VCaP (cell line): ENCODE measurements at regions not wholly inside any gene's neighbourhood (a gene's known extent, or its start where the extent isn't known, plus 50 kb on each side); places are given as distances from the start of the nearest gene placed in this dataset.
"Not testable (repeated sequence)": the region's sequence is repeated elsewhere in the genome, so short reads cannot be mapped to it uniquely, and the experiment has no call there.

Source experiments
- H3K27ac ChIP-seq: fragments of 450-650 bp; 2 replicates; pipeline ENCODE4 v1.5.1; 2017
- TF ChIP-seq, protein P1 (sequence below): fragments of 450-650 bp; conservative IDR thresholded peaks from 2 replicates; pipeline ENCODE4 v1.5.1; 2017; ENCODE audit warnings: mild to moderate bottlenecking, moderate library complexity

DNA sequence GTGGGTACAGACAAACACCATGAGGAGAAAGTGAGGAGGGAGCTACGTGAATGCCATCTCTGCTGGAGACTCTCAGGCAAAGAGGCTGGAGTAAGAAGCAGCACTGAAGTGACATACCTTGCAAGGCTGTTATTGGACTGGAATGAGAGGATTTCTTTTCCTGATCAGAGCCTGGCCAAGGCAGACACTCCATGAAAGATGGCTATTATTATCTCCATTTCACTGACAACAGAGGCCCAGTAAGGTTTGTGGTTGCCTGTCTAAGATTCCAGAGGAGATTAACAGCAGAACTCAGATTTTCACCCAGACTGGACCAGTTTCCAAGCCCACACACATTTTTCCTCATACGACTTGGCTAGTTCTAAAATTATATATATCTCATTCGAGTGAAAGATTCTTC lies 162.0 kb upstream of the EOLA2 start:
- H3K27ac ChIP-seq = no peak overlapping the region
- TF ChIP-seq, protein P1, sequence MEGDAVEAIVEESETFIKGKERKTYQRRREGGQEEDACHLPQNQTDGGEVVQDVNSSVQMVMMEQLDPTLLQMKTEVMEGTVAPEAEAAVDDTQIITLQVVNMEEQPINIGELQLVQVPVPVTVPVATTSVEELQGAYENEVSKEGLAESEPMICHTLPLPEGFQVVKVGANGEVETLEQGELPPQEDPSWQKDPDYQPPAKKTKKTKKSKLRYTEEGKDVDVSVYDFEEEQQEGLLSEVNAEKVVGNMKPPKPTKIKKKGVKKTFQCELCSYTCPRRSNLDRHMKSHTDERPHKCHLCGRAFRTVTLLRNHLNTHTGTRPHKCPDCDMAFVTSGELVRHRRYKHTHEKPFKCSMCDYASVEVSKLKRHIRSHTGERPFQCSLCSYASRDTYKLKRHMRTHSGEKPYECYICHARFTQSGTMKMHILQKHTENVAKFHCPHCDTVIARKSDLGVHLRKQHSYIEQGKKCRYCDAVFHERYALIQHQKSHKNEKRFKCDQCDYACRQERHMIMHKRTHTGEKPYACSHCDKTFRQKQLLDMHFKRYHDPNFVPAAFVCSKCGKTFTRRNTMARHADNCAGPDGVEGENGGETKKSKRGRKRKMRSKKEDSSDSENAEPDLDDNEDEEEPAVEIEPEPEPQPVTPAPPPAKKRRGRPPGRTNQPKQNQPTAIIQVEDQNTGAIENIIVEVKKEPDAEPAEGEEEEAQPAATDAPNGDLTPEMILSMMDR = no peak

DNA sequence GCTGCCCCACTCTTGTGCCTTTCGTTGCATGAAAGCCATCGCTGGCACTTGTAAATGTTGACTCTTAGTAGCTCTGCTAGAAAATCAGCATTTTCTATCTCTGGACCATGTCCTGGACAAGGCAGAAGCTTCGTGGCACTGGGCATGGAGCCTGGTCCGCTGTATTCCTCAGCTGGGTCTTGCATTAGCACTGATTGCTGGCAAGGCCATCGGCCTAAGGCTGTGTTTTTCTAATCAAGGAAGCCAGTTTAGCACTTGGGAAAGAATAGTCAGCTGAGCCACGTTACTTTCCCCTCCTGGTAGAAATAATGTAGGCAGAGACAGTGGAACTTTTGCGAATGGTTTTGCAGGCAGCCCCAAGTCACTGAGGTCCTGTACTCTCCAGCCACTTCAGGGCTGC lies 180.2 kb upstream of the EOLA2 start:
- H3K27ac ChIP-seq = no peak overlapping the region
- TF ChIP-seq, protein P1 = no peak

DNA sequence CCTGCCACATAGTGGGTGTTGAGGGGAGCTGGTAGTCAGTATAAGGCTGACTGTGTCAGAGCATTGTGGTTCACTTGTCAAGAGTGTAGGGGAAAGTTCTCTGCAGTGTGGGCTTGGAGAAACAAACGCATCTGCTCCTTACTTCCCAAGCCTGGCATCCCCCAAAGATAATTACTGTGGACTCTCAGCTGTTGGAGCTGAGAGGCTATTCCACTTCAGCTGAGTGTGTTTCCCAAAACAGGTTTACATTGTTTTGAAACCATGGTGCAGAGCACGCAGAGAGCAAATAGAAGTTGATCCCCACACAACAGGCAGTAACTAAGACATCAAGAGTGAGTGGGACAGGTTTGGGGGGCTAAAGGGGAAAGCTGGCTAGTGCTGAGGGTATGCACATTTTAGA lies 181.0 kb upstream of the EOLA2 start:
- TF ChIP-seq, protein P1 = no peak
- H3K27ac ChIP-seq = no peak overlapping the region

DNA sequence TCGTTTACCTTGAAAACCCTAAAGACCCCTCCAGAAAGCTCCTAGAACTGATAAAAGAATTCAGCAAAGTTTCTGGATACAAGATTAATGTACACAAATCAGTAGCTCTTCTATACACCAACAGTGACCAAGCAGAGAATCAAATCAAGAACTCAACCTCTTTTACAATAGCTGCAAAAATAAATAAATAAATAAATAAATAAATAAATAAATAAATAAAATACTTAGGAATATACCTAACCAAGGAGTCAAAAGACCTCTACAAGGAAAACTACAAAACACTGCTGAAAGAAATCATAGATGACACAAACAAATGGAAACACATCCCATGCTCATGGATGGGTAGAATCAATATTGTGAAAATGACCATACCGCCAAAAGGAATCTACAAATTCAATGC lies 186.8 kb upstream of the EOLA2 start:
- not testable (repeated sequence) for H3K27ac ChIP-seq

DNA sequence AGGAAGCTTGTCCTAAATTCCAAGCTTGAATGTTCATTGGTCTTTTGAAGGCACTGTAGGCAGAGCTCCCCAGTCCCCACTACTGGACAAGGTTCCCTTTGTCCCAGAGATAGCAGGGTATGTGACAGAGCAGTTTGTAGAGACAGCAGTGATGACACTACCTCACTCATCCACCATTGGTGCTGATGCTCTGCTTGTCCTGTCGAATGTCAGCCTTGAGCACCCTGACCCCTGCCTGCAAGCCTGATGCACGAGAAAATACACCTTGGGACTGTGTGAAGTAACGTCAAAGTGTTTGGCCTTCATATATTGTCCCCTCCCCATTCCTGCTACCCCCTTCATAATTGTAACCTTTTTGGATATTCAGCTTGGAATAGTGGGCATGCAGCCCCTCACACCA lies 188.9 kb upstream of the EOLA2 start:
- no peak overlapping the region for H3K27ac ChIP-seq
- TF ChIP-seq, protein P1 = no peak

DNA sequence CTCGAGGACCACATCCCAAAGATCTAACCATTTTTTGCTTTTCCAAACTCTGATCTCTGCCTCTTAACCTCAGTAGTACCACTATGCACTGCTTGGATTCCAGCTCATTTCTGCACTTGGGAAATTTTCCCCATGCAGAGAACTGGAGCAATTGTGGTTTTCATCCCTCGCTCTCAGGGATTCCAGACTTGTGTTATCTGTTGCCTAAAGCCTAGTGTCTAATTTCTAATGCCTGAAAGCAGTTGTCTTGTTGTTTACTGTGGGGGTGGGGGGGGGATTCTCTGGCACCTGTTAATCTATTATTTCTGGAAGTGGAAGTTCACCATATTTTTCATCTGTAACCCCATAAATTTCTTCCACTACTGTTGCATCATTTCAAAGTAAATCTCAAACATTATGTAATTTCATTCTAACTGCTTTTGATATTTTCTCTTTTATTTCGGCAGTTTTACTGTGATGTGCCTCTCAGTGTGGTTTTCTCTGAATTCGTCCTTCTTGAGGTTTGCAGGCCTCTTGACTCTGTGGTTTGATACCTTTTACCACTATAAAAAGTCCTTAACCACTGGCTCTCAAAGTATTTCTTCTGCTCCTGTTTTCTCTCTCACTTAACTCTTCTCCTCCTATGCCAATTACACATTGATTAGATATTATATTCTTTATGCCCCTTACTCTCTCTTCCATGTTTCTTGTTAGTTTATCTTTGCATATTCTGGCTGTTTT lies 205.6 kb upstream of the EOLA2 start:
- no peak overlapping the region for H3K27ac ChIP-seq
- TF ChIP-seq, protein P1 = no peak

DNA sequence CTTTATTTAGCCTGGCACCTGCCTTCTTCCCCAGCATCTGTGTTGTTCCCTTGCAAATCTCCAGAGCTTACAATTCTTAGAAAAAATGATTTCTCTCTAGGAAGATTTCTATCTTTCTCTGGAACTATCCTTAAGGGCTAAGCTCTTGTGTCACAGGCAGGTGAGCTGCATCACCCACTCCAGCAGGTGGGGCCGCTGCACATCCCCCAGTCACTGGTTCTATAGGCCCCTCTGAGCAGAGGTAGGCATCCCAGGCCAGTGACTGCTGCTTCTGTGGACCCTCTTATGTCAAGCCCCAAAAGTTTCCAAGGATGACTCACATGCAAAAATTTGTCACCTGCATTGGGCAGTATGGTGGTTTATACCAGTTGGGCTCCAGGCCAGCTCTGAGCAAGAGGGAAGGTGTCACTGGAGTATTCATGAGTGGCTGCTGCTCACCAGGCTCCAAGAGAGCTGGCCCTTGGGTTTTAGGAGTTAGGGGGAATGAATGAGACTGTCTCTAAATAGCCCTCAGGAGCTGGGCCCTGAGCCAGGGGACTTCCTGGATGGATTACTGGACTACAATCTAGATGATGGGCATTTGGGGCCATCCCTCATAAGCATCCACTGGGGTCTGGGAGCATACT lies 208.1 kb upstream of the EOLA2 start:
- TF ChIP-seq, protein P1 = peak; percentile 29; the same call in 1 of the 2 replicates
- no peak overlapping the region for H3K27ac ChIP-seq
